Transverse colon (tissue), 4 donors: ENCODE measurements at regions not wholly inside any gene's neighbourhood (a gene's known extent, or its start where the extent isn't known, plus 50 kb on each side); places are given as distances from the start of the nearest gene placed in this dataset.

ENCODE experiments used
- DNase-seq: peaks from one replicate; pipeline ENCODE4 v3.0.0-alpha.2; 2019
- H3K27ac ChIP-seq, 4 donors: fragments of 200-600 bp; sonication (generic); 2 replicates each; pipeline ENCODE4 v1.5.1; 2016 to 2018; ENCODE audit warnings: inconsistent platforms in 4 of 4
- H3K27me3 ChIP-seq: fragments of 200-600 bp; sonication (generic); 2 replicates; pipeline ENCODE4 v1.5.1; 2017; ENCODE audit warnings: inconsistent platforms
- H3K36me3 ChIP-seq, 4 donors: fragments of 200-600 bp; sonication (generic); 2 replicates each; pipeline ENCODE4 v1.5.1; 2017 to 2019; ENCODE audit warnings: inconsistent platforms in 4 of 4
- H3K4me1 ChIP-seq, 4 donors: fragments of 200-600 bp; sonication (generic); 2 replicates each; pipeline ENCODE4 v1.5.1; 2017 to 2020; ENCODE audit warnings: inconsistent platforms in 4 of 4
- H3K4me3 ChIP-seq, 4 donors: fragments of 200-600 bp; sonication (generic); 1 replicate in 1 of 4; 2 replicates in 3 of 4; pipeline versions ENCODE4 v1.5.1 to v1.6.1; 2017 to 2019; ENCODE audit warnings: inconsistent platforms in 4 of 4
- H3K9me3 ChIP-seq, 2 donors: fragments of 200-600 bp; sonication (generic); 2 replicates each; pipeline ENCODE4 v1.5.1; 2017 to 2019; ENCODE audit warnings: inconsistent platforms in 2 of 2
- EP300 ChIP-seq: sonication (generic); formaldehyde crosslinking; IDR thresholded peaks from one replicate; pipeline ENCODE4 v1.6.1; 2017; ENCODE audit warnings: antibody characterized with exemption, low read depth
- POLR2A ChIP-seq: fragments of 450-650 bp; IDR thresholded peaks from one replicate; pipeline ENCODE4 v1.6.1; 2016; ENCODE audit warnings: antibody characterized with exemption, mild to moderate bottlenecking, moderate library complexity
- POLR2AphosphoS5 ChIP-seq, 3 donors: sonication (generic); formaldehyde crosslinking; IDR thresholded peaks; one replicate each; pipeline ENCODE4 v1.6.1; 2016; ENCODE audit warnings: antibody characterized with exemption in 3 of 3
- WGBS, 2 donors: methylation state at CpG; one replicate each; pipeline ENCODE4 v1.1.5; 2018; ENCODE audit warnings: low coverage in 1 of 2; 5-methylcytosine and 5-hydroxymethylcytosine counted together
- in situ Hi-C, 4 donors: fragments of 200-750 bp; cut with MboI; loops; one replicate each; pipeline versions ENCODE4 v1.15.0 to v1.15.1; 2017; ENCODE audit warnings: low sequenced_read_pairs in 3 of 4, low pct_ligation_motif_present in 1 of 4, low pct_unique_long_range_greater_than_20kb in 1 of 4
- intact Hi-C: fragments of 100-400 bp; cut with DNase I; formaldehyde crosslinking; loops from one replicate; pipeline ENCODE4 v1.15.1; 2023; ENCODE audit warnings: low total_unique reads
- TF ChIP-seq, protein P1 (sequence below), 5 experiments: fragments of 200-600 bp in 3 of 5; fragments of 450-650 bp in 2 of 5; sonication (generic) in 3 of 5; IDR thresholded peaks; 1 replicate in 2 of 5; 2 replicates in 3 of 5; pipeline ENCODE4 v1.5.1; 2016 to 2017; ENCODE audit warnings: antibody characterized with exemption in 5 of 5, inconsistent platforms in 3 of 5, mild to moderate bottlenecking in 2 of 5, moderate library complexity in 1 of 5

DNA sequence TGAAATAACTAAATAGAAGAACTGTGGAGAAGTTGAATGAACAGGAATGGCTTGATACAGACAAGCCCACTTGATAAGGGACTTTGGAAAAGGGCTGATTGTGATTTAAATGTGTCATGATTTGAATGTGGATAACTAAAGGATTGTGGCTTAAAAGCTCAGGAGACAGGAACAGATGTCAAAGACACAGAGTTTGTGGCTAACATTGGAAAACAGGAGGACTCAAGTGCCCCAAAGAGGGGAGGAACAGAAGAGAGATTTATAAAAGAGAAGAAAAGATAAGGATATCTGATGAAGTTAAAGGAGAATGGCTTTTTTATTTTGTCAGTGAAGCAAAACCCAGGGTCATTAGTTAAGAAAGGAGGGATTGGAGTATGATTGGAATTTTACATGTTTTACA, 124.2 kb upstream of the TRPM3 start:
- TF ChIP-seq, protein P1, sequence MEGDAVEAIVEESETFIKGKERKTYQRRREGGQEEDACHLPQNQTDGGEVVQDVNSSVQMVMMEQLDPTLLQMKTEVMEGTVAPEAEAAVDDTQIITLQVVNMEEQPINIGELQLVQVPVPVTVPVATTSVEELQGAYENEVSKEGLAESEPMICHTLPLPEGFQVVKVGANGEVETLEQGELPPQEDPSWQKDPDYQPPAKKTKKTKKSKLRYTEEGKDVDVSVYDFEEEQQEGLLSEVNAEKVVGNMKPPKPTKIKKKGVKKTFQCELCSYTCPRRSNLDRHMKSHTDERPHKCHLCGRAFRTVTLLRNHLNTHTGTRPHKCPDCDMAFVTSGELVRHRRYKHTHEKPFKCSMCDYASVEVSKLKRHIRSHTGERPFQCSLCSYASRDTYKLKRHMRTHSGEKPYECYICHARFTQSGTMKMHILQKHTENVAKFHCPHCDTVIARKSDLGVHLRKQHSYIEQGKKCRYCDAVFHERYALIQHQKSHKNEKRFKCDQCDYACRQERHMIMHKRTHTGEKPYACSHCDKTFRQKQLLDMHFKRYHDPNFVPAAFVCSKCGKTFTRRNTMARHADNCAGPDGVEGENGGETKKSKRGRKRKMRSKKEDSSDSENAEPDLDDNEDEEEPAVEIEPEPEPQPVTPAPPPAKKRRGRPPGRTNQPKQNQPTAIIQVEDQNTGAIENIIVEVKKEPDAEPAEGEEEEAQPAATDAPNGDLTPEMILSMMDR (IDR thresholded peaks at IDR 0.05) = no peak
- TF ChIP-seq EP300 = no peak
- no peak for TF ChIP-seq POLR2A
- no peak for TF ChIP-seq POLR2AphosphoS5 (IDR thresholded peaks at IDR 0.05)
- H3K27ac ChIP-seq = no peak overlapping the region

DNA sequence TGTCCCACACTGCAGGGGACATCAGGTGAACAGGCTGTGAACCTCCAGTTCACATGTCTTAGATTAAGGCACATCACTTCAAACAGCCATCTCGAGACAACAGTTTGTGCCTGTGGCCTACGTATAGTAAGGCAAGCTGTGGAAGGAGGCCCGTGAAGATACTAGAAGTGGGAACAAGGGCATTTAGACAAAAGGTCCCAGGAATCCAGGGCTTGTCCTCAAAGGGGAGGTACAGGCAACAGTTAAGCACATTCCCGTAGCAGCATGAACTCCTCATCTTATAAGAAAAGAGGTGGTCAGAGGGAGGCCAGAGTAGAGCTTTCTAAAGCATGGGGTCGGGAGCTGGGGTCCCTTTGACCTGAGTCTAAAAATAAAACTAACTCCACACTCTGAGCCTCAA, 122.5 kb upstream of the TRPM3 start:
- no peaks in the 10 kb centered on the region for H3K36me3 ChIP-seq
- H3K4me3 ChIP-seq = no peak overlapping the region
- no peaks in the 10 kb centered on the region for H3K4me1 ChIP-seq
- intact Hi-C loops (no loop called here), in situ Hi-C loops (loop anchor here (25.0 kb wide), 3 partner anchors 332 to 607 kb away; no protein-coding TSS in a partner anchor)
- no peaks in the 10 kb centered on the region for H3K9me3 ChIP-seq
- DNase-seq = no peak
- no peak overlapping the region for H3K27ac ChIP-seq
- TF ChIP-seq POLR2AphosphoS5 (IDR thresholded peaks at IDR 0.05) (no peak), EP300 (no peak)
- TF ChIP-seq, protein P1 (IDR thresholded peaks at IDR 0.05) = no peak
- 54 to 75% methylated on average over 2 to 5 of the region's 5 CpGs for WGBS, 2 donors
- no peaks in the 10 kb centered on the region for H3K27me3 ChIP-seq

More for the DNA sequence above, 124.2 kb upstream of the TRPM3 start:
- no peak for DNase-seq
- no peaks in the 10 kb centered on the region for H3K36me3 ChIP-seq
- no peaks in the 10 kb centered on the region for H3K9me3 ChIP-seq
- intact Hi-C loops = no loop called here
- H3K4me1 ChIP-seq = no peaks in the 10 kb centered on the region
- in situ Hi-C loops = loop anchor here (25.0 kb wide), 3 partner anchors 333 to 608 kb away; no protein-coding TSS in a partner anchor
- no peak overlapping the region for H3K4me3 ChIP-seq
- no peaks in the 10 kb centered on the region for H3K27me3 ChIP-seq

DNA sequence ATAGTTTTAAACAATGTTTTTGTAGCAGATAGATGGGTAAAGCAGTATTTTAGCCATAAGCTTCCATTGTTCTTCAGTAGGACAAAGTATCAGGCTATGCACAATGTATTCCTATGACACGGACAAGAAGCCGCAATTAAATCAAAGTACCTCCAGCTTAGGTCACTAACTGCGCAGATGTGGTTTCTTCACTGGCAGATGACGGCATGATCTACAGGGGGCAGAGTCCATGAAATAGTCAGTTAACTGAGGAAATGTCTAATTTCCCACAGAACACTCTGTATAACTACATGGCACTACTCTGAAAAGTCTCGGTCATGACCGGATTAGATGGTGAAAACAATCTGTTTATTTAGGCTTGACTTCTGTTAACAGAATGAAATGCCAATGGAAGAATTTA, 120.7 kb upstream of the TRPM3 start:
- H3K27me3 ChIP-seq = no peaks in the 10 kb centered on the region
- DNase-seq = no peak
- no peak for TF ChIP-seq POLR2A
- TF ChIP-seq POLR2AphosphoS5 (IDR thresholded peaks at IDR 0.05) = no peak
- TF ChIP-seq EP300 = no peak
- TF ChIP-seq, protein P1 (IDR thresholded peaks at IDR 0.05) = no peak
- no peaks in the 10 kb centered on the region for H3K9me3 ChIP-seq
- in situ Hi-C loops (loop anchor here (25.0 kb wide), 3 partner anchors 330 to 605 kb away; no protein-coding TSS in a partner anchor), intact Hi-C loops (no loop called here)
- no peak overlapping the region for H3K27ac ChIP-seq
- no peak overlapping the region for H3K4me3 ChIP-seq
- no peaks in the 10 kb centered on the region for H3K36me3 ChIP-seq
- H3K4me1 ChIP-seq = no peaks in the 10 kb centered on the region
- 88 to 94% methylated on average over 6 of the region's 6 CpGs for WGBS, 2 donors

DNA sequence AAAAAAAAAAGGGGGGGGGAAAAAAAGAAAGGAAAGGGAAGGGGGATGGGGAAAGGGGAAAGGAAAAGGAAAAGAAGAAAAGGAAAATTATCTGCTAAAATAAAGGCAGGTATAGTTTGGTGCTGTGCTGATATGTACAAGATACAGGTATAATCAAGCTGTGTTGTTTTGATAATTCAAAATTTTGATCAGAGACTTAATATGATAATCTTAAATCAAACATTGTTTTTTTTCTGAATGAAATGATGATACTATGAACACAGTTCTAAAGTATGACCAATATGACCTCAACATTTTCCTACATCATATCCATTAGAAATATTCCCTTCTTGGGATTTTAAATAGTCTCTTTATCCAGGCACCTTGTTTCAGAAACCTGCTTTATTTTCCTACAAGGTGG, 115.6 kb upstream of the TRPM3 start:
- TF ChIP-seq POLR2AphosphoS5 (IDR thresholded peaks at IDR 0.05) = no peak
- no peak for TF ChIP-seq POLR2A
- Histone ChIP-seq H3K27me3 (no peaks in the 10 kb centered on the region), H3K27ac (no peak overlapping the region), H3K4me3 (no peak overlapping the region), H3K36me3 (no peaks in the 10 kb centered on the region), H3K9me3 (no peaks in the 10 kb centered on the region), H3K4me1 (no peaks in the 10 kb centered on the region)
- no peak for DNase-seq
- intact Hi-C loops = no loop called here
- in situ Hi-C loops = loop anchor here (25.0 kb wide), 3 partner anchors 325 to 600 kb away; no protein-coding TSS in a partner anchor

DNA sequence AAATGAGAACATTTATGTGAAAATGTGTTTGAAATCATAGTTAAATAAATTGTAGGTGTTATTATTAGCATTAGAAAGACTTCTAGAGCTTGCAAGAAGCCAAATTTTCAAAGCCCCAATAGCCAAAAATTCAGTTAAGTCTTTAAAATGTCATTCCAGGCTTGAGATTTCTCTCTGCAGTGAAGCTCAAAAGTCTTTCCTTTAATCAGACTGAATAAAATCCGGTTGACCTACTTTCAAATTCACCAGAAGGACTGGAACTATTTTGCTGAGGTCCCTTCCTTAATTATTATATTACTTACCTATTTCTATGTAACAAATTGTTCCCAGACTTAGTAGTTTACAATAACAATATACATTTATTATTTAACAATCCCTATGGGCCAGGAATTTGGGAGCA, 112.2 kb upstream of the TRPM3 start:
- Histone ChIP-seq H3K9me3 (no peaks in the 10 kb centered on the region), H3K36me3 (no peaks in the 10 kb centered on the region), H3K27ac (no peak overlapping the region), H3K4me3 (no peak overlapping the region), H3K4me1 (no peaks in the 10 kb centered on the region), H3K27me3 (no peaks in the 10 kb centered on the region)
- 64 to 66% methylated on average over 1 of the region's 1 CpG for WGBS, 2 donors
- in situ Hi-C loops = loop anchor here (25.0 kb wide), 3 partner anchors 321 to 596 kb away; no protein-coding TSS in a partner anchor
- DNase-seq = no peak
- TF ChIP-seq POLR2A = no peak
- TF ChIP-seq, protein P1 (IDR thresholded peaks at IDR 0.05) = no peak
- TF ChIP-seq EP300 = no peak
- TF ChIP-seq POLR2AphosphoS5 (IDR thresholded peaks at IDR 0.05) = no peak
- intact Hi-C loops = no loop called here
